Caco-2 (cell line): ENCODE measurements at regions not wholly inside any gene's neighbourhood (a gene's known extent, or its start where the extent isn't known, plus 50 kb on each side); places are given as distances from the start of the nearest gene placed in this dataset.

ENCODE experiments used
- BruUV-seq: library from RNA; stranded (reverse); fragments of 400-500 nt; replicated peaks from 2 replicates; lab custom pipeline; 2021; lab: Mats Ljungman, UMichigan
- CTCF ChIA-PET: fragments of 300-600 bp; sonication (Branson Sonifier 250); formaldehyde crosslinking; loops from one replicate; lab custom pipeline; 2022; ENCODE audit warnings: antibody characterized with exemption; lab: Charles Lee
- POLR2A ChIA-PET: fragments of 300-600 bp; sonication (Branson Sonifier 250); formaldehyde crosslinking; loops from one replicate; lab custom pipeline; 2022; ENCODE audit warnings: antibody characterized with exemption; lab: Charles Lee
- DNase-seq, 2 experiments: peaks; one replicate each; pipeline versions ENCODE4 v3.0.0 to v3.0.0-alpha.2; 2020 to 2022
- H3K27me3 ChIP-seq: replicated peaks from 2 replicates; pipeline ENCODE4 v1.6.0; 2011; ENCODE audit warnings: low read length; ENCODE audit not compliant: control insufficient read depth, insufficient read depth
- H3K36me3 ChIP-seq: 2 replicates; pipeline ENCODE4 v1.5.1; 2011; ENCODE audit warnings: low read length; ENCODE audit not compliant: control insufficient read depth, insufficient read depth
- H3K4me1 ChIP-seq: fragments of 250-450 bp; sonication (Bioruptor Pico); 2 replicates; pipeline ENCODE4 v1.5.1; 2020; ENCODE audit warnings: mild to moderate bottlenecking
- H3K4me3 ChIP-seq: 2 replicates; pipeline ENCODE4 v1.5.1; 2011; ENCODE audit warnings: low read depth, mild to moderate bottlenecking, control low read depth, low read length
- H3K9me3 ChIP-seq: fragments of 250-450 bp; sonication (Bioruptor Pico); 2 replicates; pipeline ENCODE4 v1.5.1; 2020; ENCODE audit warnings: mild to moderate bottlenecking, moderate library complexity
- H3K27ac Mint-ChIP-seq: one replicate; pipeline ENCODE4 v1.8.0; 2022; ENCODE audit warnings: mixed read lengths; ENCODE audit not compliant: unreplicated experiment
- H3K27me3 Mint-ChIP-seq: one replicate; pipeline ENCODE4 v1.8.0; 2022; ENCODE audit warnings: mixed read lengths; ENCODE audit not compliant: insufficient read depth, unreplicated experiment
- H3K36me3 Mint-ChIP-seq: one replicate; pipeline ENCODE4 v1.8.0; 2022; ENCODE audit warnings: mild to moderate bottlenecking, mixed read lengths; ENCODE audit not compliant: insufficient read depth, unreplicated experiment
- H3K4me1 Mint-ChIP-seq: one replicate; pipeline ENCODE4 v1.8.0; 2022; ENCODE audit warnings: low read depth, mixed read lengths; ENCODE audit not compliant: unreplicated experiment
- H3K4me3 Mint-ChIP-seq: one replicate; pipeline ENCODE4 v1.8.0; 2022; ENCODE audit warnings: mild to moderate bottlenecking, moderate library complexity, mixed read lengths; ENCODE audit not compliant: unreplicated experiment
- H3K9me3 Mint-ChIP-seq: one replicate; pipeline ENCODE4 v1.8.0; 2022; ENCODE audit warnings: mixed read lengths; ENCODE audit not compliant: unreplicated experiment
- intact Hi-C: fragments of 100-400 bp; cut with micrococcal nuclease; formaldehyde crosslinking; loops from one replicate; pipeline ENCODE4 v1.10.0; 2022; ENCODE audit not compliant: unreplicated experiment
- TF ChIP-seq, protein P1 (sequence below), 2 experiments: fragments of 200-600 bp in 1 of 2; IDR thresholded peaks; 1 replicate in 1 of 2; 2 replicates in 1 of 2; pipeline versions ENCODE4 v1.5.1 to v1.8.0; 2011 to 2022; ENCODE audit warnings: antibody characterized with exemption in 1 of 2, control low read depth in 1 of 2, inconsistent platforms in 1 of 2, low read depth in 1 of 2, low read length in 1 of 2, mild to moderate bottlenecking in 1 of 2, moderate library complexity in 1 of 2; ENCODE audit not compliant: insufficient read depth in 1 of 2, severe bottlenecking in 1 of 2, unreplicated experiment in 1 of 2

DNA sequence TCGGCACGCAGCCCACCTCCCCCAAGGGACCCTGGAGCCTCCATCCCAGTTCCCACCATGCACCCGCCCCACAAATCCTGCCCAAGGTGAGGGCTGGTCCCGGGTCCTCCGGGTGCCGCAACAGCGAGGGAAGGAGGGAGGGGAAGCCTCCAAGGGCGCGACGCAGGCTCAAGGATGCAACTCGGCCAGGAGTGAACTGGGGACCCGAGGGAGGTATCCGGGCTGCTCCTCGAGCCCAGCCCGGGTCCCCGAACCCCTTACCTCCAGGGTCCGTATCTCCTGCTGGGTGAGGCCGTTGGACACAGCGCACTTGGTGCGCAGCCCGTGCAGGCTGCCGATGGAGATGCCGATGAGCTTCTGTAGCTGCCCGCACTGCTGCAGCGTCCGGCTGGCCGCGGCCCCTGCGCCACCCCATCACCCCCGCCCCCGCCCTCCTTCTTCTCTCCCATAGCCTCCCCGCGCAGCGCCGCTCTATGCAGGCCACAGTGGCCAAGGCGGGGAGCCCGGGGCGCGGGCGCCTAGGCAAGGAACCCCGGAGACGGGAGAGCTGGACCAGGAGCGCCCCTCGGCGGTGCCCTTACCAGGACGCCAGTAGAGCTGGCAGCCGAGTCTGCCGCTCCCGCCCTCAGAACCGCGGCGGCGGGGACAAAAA, 124.1 kb downstream of the ANKRD30BL start:
- BruUV-seq = no TSS peak
- no peak for DNase-seq

DNA sequence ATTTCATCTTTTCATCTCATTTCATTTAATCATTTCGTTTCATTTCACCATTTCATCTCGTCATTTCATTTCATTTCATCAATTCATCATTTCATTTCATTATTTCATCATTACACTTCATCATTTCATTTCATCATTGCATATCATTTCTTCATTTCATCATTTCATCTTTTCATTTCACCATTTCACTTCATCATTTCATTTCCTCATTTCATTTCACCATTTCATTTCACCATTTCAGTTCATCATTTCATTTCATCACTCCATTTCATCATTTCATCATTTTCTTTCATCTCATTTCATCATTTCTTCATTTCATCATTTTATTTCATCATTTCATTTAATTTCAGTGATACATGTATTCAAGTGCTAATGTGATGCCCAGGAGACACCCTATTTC, 127.1 kb downstream of the ANKRD30BL start:
- Mint-ChIP-seq H3K36me3 (no peaks in the 10 kb centered on the region), H3K4me3 (no peak overlapping the region), H3K9me3 (no peaks in the 10 kb centered on the region), H3K4me1 (no peaks in the 10 kb centered on the region), H3K27ac (no peak overlapping the region), H3K27me3 (peaks cover 3% of the 10 kb centered on the region)
- H3K27me3 ChIP-seq = no peaks in the 10 kb centered on the region
- no peaks in the 10 kb centered on the region for H3K4me1 ChIP-seq
- H3K9me3 ChIP-seq = no peaks in the 10 kb centered on the region
- ChIA-PET POLR2A (no interaction called here), CTCF (no interaction called here)
- TF ChIP-seq, protein P1, sequence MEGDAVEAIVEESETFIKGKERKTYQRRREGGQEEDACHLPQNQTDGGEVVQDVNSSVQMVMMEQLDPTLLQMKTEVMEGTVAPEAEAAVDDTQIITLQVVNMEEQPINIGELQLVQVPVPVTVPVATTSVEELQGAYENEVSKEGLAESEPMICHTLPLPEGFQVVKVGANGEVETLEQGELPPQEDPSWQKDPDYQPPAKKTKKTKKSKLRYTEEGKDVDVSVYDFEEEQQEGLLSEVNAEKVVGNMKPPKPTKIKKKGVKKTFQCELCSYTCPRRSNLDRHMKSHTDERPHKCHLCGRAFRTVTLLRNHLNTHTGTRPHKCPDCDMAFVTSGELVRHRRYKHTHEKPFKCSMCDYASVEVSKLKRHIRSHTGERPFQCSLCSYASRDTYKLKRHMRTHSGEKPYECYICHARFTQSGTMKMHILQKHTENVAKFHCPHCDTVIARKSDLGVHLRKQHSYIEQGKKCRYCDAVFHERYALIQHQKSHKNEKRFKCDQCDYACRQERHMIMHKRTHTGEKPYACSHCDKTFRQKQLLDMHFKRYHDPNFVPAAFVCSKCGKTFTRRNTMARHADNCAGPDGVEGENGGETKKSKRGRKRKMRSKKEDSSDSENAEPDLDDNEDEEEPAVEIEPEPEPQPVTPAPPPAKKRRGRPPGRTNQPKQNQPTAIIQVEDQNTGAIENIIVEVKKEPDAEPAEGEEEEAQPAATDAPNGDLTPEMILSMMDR (IDR thresholded peaks at IDR 0.05; ENCODE audit: insufficient read depth in 1 of 2, low read depth in 1 of 2, low read length in 1 of 2, severe bottlenecking in 1 of 2, unreplicated experiment in 1 of 2) = no peak
- DNase-seq = no peak
- intact Hi-C loops = no loop called here
- no peaks in the 10 kb centered on the region for H3K36me3 ChIP-seq
- H3K4me3 ChIP-seq = no peak overlapping the region
- no TSS peak for BruUV-seq

More for the DNA sequence above, 124.1 kb downstream of the ANKRD30BL start:
- Histone ChIP-seq H3K4me1 (no peaks in the 10 kb centered on the region), H3K9me3 (no peaks in the 10 kb centered on the region), H3K4me3 (peak overlapping the region; percentile 21), H3K27me3 (no peaks in the 10 kb centered on the region), H3K36me3 (no peaks in the 10 kb centered on the region)
- Mint-ChIP-seq H3K9me3 (no peaks in the 10 kb centered on the region), H3K4me1 (no peaks in the 10 kb centered on the region), H3K4me3 (peak overlapping the region; percentile 51), H3K27ac (no peak overlapping the region), H3K27me3 (peaks cover 9% of the 10 kb centered on the region), H3K36me3 (no peaks in the 10 kb centered on the region)
- POLR2A ChIA-PET = no interaction called here
- intact Hi-C loops = no loop called here
- CTCF ChIA-PET = no interaction called here
- TF ChIP-seq, protein P1 (IDR thresholded peaks at IDR 0.05; ENCODE audit: insufficient read depth in 1 of 2, low read depth in 1 of 2, low read length in 1 of 2, severe bottlenecking in 1 of 2, unreplicated experiment in 1 of 2) = no peak

DNA sequence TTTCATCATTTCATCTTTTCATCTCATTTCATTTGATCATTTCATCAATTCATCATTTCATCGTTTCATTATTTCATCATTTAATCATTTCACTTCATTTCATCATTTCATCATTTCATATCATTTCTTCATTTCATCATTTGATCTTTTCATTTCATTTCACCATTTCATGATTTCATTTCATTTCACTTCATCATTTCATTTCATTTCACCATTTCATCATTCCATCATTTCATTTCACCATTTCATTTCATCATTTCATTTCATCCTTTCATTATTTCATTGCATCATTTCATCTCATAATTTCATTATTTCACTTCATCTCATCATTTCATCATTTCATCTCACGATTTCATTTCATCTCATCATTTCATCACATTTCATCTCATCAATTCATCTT, 127.8 kb downstream of the ANKRD30BL start:
- no peak overlapping the region for H3K27ac Mint-ChIP-seq
- peaks cover 3% of the 10 kb centered on the region for H3K27me3 Mint-ChIP-seq
- TF ChIP-seq, protein P1 (IDR thresholded peaks at IDR 0.05; ENCODE audit: insufficient read depth in 1 of 2, low read depth in 1 of 2, low read length in 1 of 2, severe bottlenecking in 1 of 2, unreplicated experiment in 1 of 2) = no peak
- no peaks in the 10 kb centered on the region for H3K27me3 ChIP-seq
- ChIA-PET POLR2A (no interaction called here), CTCF (no interaction called here)
- no TSS peak for BruUV-seq
- no peaks in the 10 kb centered on the region for H3K36me3 ChIP-seq
- no peaks in the 10 kb centered on the region for H3K36me3 Mint-ChIP-seq
- H3K9me3 Mint-ChIP-seq = no peaks in the 10 kb centered on the region
- no peaks in the 10 kb centered on the region for H3K4me1 Mint-ChIP-seq
- intact Hi-C loops = no loop called here
- H3K4me3 Mint-ChIP-seq = no peak overlapping the region
- DNase-seq = no peak
- no peaks in the 10 kb centered on the region for H3K4me1 ChIP-seq
- no peak overlapping the region for H3K4me3 ChIP-seq
- H3K9me3 ChIP-seq = no peaks in the 10 kb centered on the region
